HCT116 (cell line): ENCODE measurements at regions not wholly inside any gene's neighbourhood (a gene's known extent, or its start where the extent isn't known, plus 50 kb on each side); places are given as distances from the start of the nearest gene placed in this dataset.
A peak's percentile ranks its signal among the peaks of the same experiment; 100 is the strongest.
"Not testable (repeated sequence)": the region's sequence is repeated elsewhere in the genome, so short reads cannot be mapped to it uniquely, and the experiment has no call there.

Experiments used
- TF ChIP-seq, protein P1 (sequence below), 3 experiments: fragments of 200-600 bp in 1 of 3; sonication (generic) in 1 of 3; IDR thresholded peaks in 2 of 3; conservative IDR thresholded peaks in 1 of 3; 2 replicates each; pipeline ENCODE4 v1.5.1; 2012 to 2017; ENCODE audit warnings: low read depth in 2 of 3, low read length in 2 of 3, antibody characterized with exemption in 1 of 3, borderline replicate concordance in 1 of 3, control low read depth in 1 of 3, mild to moderate bottlenecking in 1 of 3, mixed read lengths in 1 of 3, mixed run types in 1 of 3, moderate library complexity in 1 of 3; ENCODE audit not compliant: insufficient read depth in 1 of 3
- TF ChIP-seq, protein P2 (sequence below): IDR thresholded peaks from 2 replicates; pipeline ENCODE4 v1.6.1; 2012

DNA sequence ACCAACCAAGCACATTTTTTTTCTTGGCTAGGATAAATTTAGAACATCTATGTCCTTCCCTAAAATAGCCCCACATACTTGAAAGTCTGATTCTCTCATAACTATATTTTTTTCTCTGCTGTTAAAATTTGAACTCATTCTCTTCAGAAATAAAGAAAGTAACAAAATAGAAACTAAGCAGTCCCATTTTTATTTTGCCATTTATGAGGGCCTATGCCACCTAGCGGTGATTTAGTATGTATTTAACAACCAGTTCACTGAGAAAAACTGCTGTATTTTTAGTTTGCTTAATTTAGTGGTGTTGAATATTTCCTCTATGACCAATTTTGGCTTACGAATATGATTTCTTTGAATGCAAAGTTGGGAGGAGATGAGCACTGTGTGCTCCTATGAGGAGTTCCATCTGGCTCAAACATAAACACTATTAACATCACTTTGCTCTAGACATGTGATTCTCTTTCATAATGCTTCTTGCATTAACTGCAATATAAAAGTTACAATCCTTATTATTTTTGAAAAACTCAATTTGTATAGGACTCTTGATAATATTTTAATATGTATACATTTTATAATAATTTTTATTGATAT, 116.6 kb downstream of the SYT15B start:
- TF ChIP-seq, protein P1, sequence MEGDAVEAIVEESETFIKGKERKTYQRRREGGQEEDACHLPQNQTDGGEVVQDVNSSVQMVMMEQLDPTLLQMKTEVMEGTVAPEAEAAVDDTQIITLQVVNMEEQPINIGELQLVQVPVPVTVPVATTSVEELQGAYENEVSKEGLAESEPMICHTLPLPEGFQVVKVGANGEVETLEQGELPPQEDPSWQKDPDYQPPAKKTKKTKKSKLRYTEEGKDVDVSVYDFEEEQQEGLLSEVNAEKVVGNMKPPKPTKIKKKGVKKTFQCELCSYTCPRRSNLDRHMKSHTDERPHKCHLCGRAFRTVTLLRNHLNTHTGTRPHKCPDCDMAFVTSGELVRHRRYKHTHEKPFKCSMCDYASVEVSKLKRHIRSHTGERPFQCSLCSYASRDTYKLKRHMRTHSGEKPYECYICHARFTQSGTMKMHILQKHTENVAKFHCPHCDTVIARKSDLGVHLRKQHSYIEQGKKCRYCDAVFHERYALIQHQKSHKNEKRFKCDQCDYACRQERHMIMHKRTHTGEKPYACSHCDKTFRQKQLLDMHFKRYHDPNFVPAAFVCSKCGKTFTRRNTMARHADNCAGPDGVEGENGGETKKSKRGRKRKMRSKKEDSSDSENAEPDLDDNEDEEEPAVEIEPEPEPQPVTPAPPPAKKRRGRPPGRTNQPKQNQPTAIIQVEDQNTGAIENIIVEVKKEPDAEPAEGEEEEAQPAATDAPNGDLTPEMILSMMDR (IDR thresholded peaks at IDR 0.05 in 2 of 3, conservative IDR thresholded peaks at IDR 0.05 in 1 of 3; ENCODE audit: borderline replicate concordance in 1 of 3, insufficient read depth in 1 of 3, low read depth in 2 of 3, low read length in 2 of 3) = peak; percentile 17 to 38 (median 28); a peak in 4 of 6 replicates
- TF ChIP-seq, protein P2, sequence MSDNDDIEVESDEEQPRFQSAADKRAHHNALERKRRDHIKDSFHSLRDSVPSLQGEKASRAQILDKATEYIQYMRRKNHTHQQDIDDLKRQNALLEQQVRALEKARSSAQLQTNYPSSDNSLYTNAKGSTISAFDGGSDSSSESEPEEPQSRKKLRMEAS = not testable (repeated sequence)
